A673 (cell line): ENCODE measurements at regions not wholly inside any gene's neighbourhood (a gene's known extent, or its start where the extent isn't known, plus 50 kb on each side); places are given as distances from the start of the nearest gene placed in this dataset.

Experiments used
- BruUV-seq: library from RNA; stranded (reverse); fragments of 400-500 nt; replicated peaks from 2 replicates; lab custom pipeline; 2021; lab: Mats Ljungman, UMichigan
- CTCF ChIA-PET: fragments of 300-600 bp; sonication (Branson Sonifier 250); formaldehyde crosslinking; loops from one replicate; lab custom pipeline; 2022; ENCODE audit warnings: antibody characterized with exemption; lab: Charles Lee
- POLR2A ChIA-PET: fragments of 300-600 bp; sonication (Branson Sonifier 250); formaldehyde crosslinking; loops from one replicate; lab custom pipeline; 2022; ENCODE audit warnings: antibody characterized with exemption; ENCODE audit not compliant: low non-redundant PET; lab: Charles Lee
- DNase-seq: peaks from one replicate; pipeline ENCODE4 v3.0.0-alpha.2; 2015; ENCODE audit warnings: low spot score
- H3K27ac ChIP-seq: fragments of 200-600 bp; sonication (generic); 2 replicates; pipeline ENCODE4 v1.5.1; 2016; ENCODE audit warnings: mixed run types, low read depth, mild to moderate bottlenecking, mixed read lengths, antibody characterized with exemption, low read length; ENCODE audit not compliant: poor library complexity, severe bottlenecking
- H3K27me3 ChIP-seq: fragments of 200-600 bp; sonication (generic); replicated peaks from 2 replicates; pipeline ENCODE4 v1.6.1; 2017; ENCODE audit warnings: mixed run types, low read depth, mild to moderate bottlenecking, mixed read lengths, antibody characterized with exemption, low read length; ENCODE audit not compliant: insufficient read depth, poor library complexity
- H3K36me3 ChIP-seq: fragments of 200-600 bp; sonication (generic); 2 replicates; pipeline ENCODE4 v1.6.1; 2016; ENCODE audit warnings: mixed run types, mild to moderate bottlenecking, mixed read lengths, antibody characterized with exemption, low read length; ENCODE audit not compliant: insufficient read depth, poor library complexity, severe bottlenecking
- H3K4me1 ChIP-seq: fragments of 200-600 bp; sonication (generic); 2 replicates; pipeline ENCODE4 v1.6.1; 2017; ENCODE audit warnings: mixed run types, mild to moderate bottlenecking, mixed read lengths, antibody characterized with exemption, low read length; ENCODE audit not compliant: insufficient read depth, poor library complexity, severe bottlenecking
- H3K4me3 ChIP-seq: fragments of 200-600 bp; sonication (generic); 2 replicates; pipeline ENCODE4 v1.5.1; 2016; ENCODE audit warnings: low read depth, mixed run types, mild to moderate bottlenecking, mixed read lengths, low read length; ENCODE audit not compliant: poor library complexity, severe bottlenecking
- H3K9me3 ChIP-seq: fragments of 200-600 bp; sonication (generic); 2 replicates; pipeline ENCODE4 v1.6.1; 2016; ENCODE audit warnings: mixed run types, low read depth, mild to moderate bottlenecking, mixed read lengths, antibody characterized with exemption, low read length; ENCODE audit not compliant: poor library complexity, severe bottlenecking
- EZH2 ChIP-seq: fragments of 200-600 bp; sonication (generic); IDR thresholded peaks from 2 replicates; pipeline ENCODE4 v1.6.1; 2017; ENCODE audit warnings: borderline replicate concordance, low read depth, mild to moderate bottlenecking, mixed read lengths, antibody characterized with exemption, low read length; ENCODE audit not compliant: poor library complexity, severe bottlenecking
- intact Hi-C: fragments of 100-400 bp; cut with micrococcal nuclease; formaldehyde crosslinking; loops from one replicate; pipeline ENCODE4 v1.10.0; 2022; ENCODE audit not compliant: unreplicated experiment
- TF ChIP-seq, protein P1 (sequence below): fragments of 300-800, 200-600 bp; sonication (generic); conservative IDR thresholded peaks from 2 replicates; pipeline ENCODE4 v1.5.1; 2017; ENCODE audit warnings: low read depth, mild to moderate bottlenecking, antibody characterized with exemption, low read length, moderate library complexity, mixed read lengths

DNA sequence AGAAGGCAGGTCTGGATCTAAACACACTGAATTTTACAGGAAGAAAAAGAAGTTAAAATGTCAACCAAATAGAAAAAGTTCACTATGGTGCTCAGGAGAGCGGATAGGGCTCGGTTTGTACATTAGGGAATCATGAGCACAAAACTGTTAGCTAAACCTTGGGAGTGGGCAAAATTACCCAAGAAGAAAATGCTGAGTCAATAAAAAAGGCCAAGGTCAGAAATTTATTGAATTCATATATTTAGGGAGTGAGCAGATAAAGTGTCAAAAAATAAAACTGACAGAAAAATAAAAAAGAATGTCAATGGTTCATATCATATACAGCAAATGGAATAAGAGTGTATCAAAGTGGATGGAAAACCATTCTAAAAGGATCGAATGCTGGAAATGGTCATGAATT lies 452.5 kb upstream of the SMIM31 start:
- ChIA-PET POLR2A (no interaction called here), CTCF (no interaction called here)
- TF ChIP-seq, protein P1, sequence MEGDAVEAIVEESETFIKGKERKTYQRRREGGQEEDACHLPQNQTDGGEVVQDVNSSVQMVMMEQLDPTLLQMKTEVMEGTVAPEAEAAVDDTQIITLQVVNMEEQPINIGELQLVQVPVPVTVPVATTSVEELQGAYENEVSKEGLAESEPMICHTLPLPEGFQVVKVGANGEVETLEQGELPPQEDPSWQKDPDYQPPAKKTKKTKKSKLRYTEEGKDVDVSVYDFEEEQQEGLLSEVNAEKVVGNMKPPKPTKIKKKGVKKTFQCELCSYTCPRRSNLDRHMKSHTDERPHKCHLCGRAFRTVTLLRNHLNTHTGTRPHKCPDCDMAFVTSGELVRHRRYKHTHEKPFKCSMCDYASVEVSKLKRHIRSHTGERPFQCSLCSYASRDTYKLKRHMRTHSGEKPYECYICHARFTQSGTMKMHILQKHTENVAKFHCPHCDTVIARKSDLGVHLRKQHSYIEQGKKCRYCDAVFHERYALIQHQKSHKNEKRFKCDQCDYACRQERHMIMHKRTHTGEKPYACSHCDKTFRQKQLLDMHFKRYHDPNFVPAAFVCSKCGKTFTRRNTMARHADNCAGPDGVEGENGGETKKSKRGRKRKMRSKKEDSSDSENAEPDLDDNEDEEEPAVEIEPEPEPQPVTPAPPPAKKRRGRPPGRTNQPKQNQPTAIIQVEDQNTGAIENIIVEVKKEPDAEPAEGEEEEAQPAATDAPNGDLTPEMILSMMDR: no peak
- TF ChIP-seq EZH2: no peak
- Histone ChIP-seq H3K27me3 (no peaks in the 10 kb centered on the region), H3K9me3 (no peaks in the 10 kb centered on the region), H3K36me3 (no peaks in the 10 kb centered on the region), H3K4me3 (no peak overlapping the region), H3K27ac (no peak overlapping the region), H3K4me1 (peaks cover 15% of the 10 kb centered on the region)
- intact Hi-C loops: no loop called here
- no TSS peak for BruUV-seq
- no peak for DNase-seq

DNA sequence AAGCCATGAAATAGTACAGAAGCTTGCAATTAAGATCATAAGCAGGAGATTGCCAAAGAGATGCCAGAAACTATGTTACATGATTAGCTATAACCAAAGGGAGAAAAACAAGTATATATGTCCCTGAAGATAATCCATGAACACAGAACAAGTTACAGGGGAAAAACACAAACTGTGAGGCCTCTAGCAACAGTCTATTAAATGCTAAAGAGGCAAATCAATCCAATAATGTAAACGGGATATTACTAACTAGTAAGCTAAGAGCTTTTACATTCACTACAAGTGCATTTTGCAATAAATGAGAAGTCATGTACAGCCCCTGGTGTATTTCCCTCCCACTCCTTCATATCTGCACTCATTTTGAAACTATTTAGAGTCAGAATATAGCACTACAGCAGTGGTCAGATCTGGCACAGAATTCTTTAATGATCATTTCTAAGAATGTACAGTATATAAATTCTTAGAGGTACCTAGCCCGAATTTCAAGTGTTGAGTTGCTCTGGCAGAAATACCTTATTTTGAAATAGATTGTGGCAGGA lies 449.8 kb upstream of the SMIM31 start:
- BruUV-seq: no TSS peak
- intact Hi-C loops: no loop called here
- ChIA-PET POLR2A (no interaction called here), CTCF (no interaction called here)
- no peak for DNase-seq
- Histone ChIP-seq H3K4me1 (peaks cover 15% of the 10 kb centered on the region), H3K36me3 (no peaks in the 10 kb centered on the region), H3K27me3 (no peaks in the 10 kb centered on the region), H3K9me3 (no peaks in the 10 kb centered on the region), H3K4me3 (no peak overlapping the region), H3K27ac (no peak overlapping the region)
- TF ChIP-seq, protein P1: no peak
- TF ChIP-seq EZH2: no peak

DNA sequence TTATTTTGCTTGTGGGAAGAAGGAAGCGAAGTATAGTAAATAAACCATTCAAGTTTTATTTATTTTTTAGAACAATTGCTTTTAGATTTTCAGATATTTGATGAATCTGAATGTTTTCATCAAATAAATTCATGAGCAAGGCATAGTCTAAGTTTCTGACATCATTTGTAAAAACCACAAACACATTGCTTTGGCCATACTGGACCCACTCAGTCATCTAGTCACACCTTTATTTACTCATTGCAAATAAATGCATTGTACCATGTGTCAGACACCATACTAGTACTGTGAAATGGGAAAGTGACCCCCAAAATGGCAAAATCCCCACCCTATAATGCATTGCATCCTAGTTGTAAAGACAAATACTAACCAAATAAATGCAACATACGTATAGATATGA lies 449.1 kb upstream of the SMIM31 start:
- H3K36me3 ChIP-seq: no peaks in the 10 kb centered on the region
- no TSS peak for BruUV-seq
- TF ChIP-seq EZH2: no peak
- TF ChIP-seq, protein P1: no peak
- no peak overlapping the region for H3K27ac ChIP-seq
- peaks cover 15% of the 10 kb centered on the region for H3K4me1 ChIP-seq
- intact Hi-C loops: no loop called here
- POLR2A ChIA-PET: no interaction called here
- H3K4me3 ChIP-seq: no peak overlapping the region
- H3K9me3 ChIP-seq: no peaks in the 10 kb centered on the region
- CTCF ChIA-PET: no interaction called here
- no peak for DNase-seq
- no peaks in the 10 kb centered on the region for H3K27me3 ChIP-seq
